H1 (cell line): ENCODE measurements at regions not wholly inside any gene's neighbourhood (a gene's known extent, or its start where the extent isn't known, plus 50 kb on each side); places are given as distances from the start of the nearest gene placed in this dataset.

Experiments
- CTCF ChIA-PET: fragments of 300-600 bp; sonication (Branson Sonifier 250); formaldehyde crosslinking; loops from one replicate; lab custom pipeline; 2021; ENCODE audit not compliant: partially characterized antibody; lab: Charles Lee
- POLR2A ChIA-PET: fragments of 300-600 bp; sonication (Branson Sonifier 250); formaldehyde crosslinking; loops from one replicate; lab custom pipeline; 2021; ENCODE audit warnings: inconsistent platforms; ENCODE audit not compliant: partially characterized antibody; lab: Charles Lee
- DNase-seq, 2 experiments: peaks; one replicate each; pipeline versions ENCODE4 v3.0.0 to v3.0.0-alpha.2; 2010 to 2022; ENCODE audit warnings: low spot score in 2 of 2, low read depth in 1 of 2, mixed read lengths in 1 of 2
- FAIRE-seq: peaks from 2 replicates; lab custom pipeline; 2011; peaks lifted over from hg19 to GRCh38; lab: Jason Lieb, UNC
- H2AFZ ChIP-seq: 2 replicates; pipeline ENCODE4 v1.8.1; 2012; ENCODE audit warnings: low read length, inconsistent platforms
- H2AK5ac ChIP-seq: 2 replicates; pipeline ENCODE4 v1.6.1; 2013; ENCODE audit warnings: low read depth, low read length
- H2BK120ac ChIP-seq: replicated peaks from 2 replicates; pipeline ENCODE3; 2013; ENCODE audit warnings: low read depth, low read length, inconsistent platforms
- H2BK12ac ChIP-seq: 2 replicates; pipeline ENCODE4 v1.6.1; 2013; ENCODE audit warnings: low read depth, low read length
- H2BK15ac ChIP-seq: 2 replicates; pipeline ENCODE4 v1.6.1; 2013; ENCODE audit warnings: low read length
- H2BK20ac ChIP-seq: 2 replicates; pipeline ENCODE4 v1.6.1; 2013; ENCODE audit warnings: low read length
- H2BK5ac ChIP-seq: 2 replicates; pipeline ENCODE4 v1.6.1; 2013; ENCODE audit warnings: low read depth, low read length
- H3K14ac ChIP-seq: 2 replicates; pipeline ENCODE4 v1.6.1; 2013; ENCODE audit warnings: inconsistent platforms; ENCODE audit not compliant: insufficient read length
- H3K18ac ChIP-seq: 2 replicates; pipeline ENCODE4 v1.6.1; 2013; ENCODE audit warnings: low read length; ENCODE audit errors: extremely low read depth
- H3K23ac ChIP-seq: 2 replicates; pipeline ENCODE4 v1.6.1; 2013; ENCODE audit warnings: inconsistent platforms; ENCODE audit not compliant: insufficient read length
- H3K23me2 ChIP-seq: 2 replicates; pipeline ENCODE4 v1.6.1; 2013; ENCODE audit warnings: low read depth, low read length
- H3K27ac ChIP-seq: 2 replicates; pipeline ENCODE4 v1.6.1; 2011; ENCODE audit warnings: low read depth, low read length, inconsistent platforms
- H3K27me3 ChIP-seq, 4 experiments: replicated peaks in 1 of 4; 1 replicate in 1 of 4; 2 replicates in 3 of 4; pipeline versions ENCODE4 v1.6.1 to v1.8.1; 2011 to 2013; ENCODE audit warnings: low read length in 3 of 4, mild to moderate bottlenecking in 3 of 4, inconsistent platforms in 2 of 4, mixed read lengths in 2 of 4, moderate library complexity in 1 of 4; ENCODE audit not compliant: control insufficient read depth in 3 of 4, insufficient read depth in 3 of 4; ENCODE audit errors: extremely low read depth in 1 of 4
- H3K36me3 ChIP-seq, 4 experiments: 2 replicates each; pipeline versions ENCODE4 v1.6.1 to v1.8.1; 2011 to 2013; ENCODE audit warnings: mild to moderate bottlenecking in 4 of 4, low read length in 3 of 4, moderate library complexity in 2 of 4, control low read depth in 1 of 4, inconsistent platforms in 1 of 4; ENCODE audit not compliant: insufficient read depth in 4 of 4, control insufficient read depth in 2 of 4
- H3K4ac ChIP-seq: replicated peaks from 2 replicates; pipeline ENCODE3; 2013; ENCODE audit warnings: low read length, low read depth, mixed read lengths, inconsistent platforms; ENCODE audit not compliant: insufficient read length
- H3K4me1 ChIP-seq, 4 experiments: replicated peaks in 1 of 4; 1 replicate in 1 of 4; 2 replicates in 3 of 4; pipeline versions ENCODE4 v1.6.1 to v1.8.1; 2011 to 2013; ENCODE audit warnings: low read length in 3 of 4, inconsistent platforms in 2 of 4, mixed read lengths in 1 of 4; ENCODE audit not compliant: insufficient read depth in 4 of 4, control insufficient read depth in 3 of 4
- H3K4me2 ChIP-seq, 2 experiments: 2 replicates each; pipeline versions ENCODE4 v1.6.1 to v1.8.1; 2011 to 2013; ENCODE audit warnings: low read depth in 2 of 2, low read length in 2 of 2, control low read depth in 1 of 2, inconsistent platforms in 1 of 2, mild to moderate bottlenecking in 1 of 2; ENCODE audit not compliant: insufficient read depth in 1 of 2
- H3K4me3 ChIP-seq, 4 experiments: fragments of 200-600, 300-600 bp in 1 of 4; sonication (generic), shearing (Covaris generic), sonication (Bioruptor Twin) in 1 of 4; 2 replicates each; pipeline versions ENCODE4 v1.5.1 to v1.8.1; 2011 to 2016; ENCODE audit warnings: low read length in 4 of 4, low read depth in 3 of 4, control low read depth in 2 of 4, inconsistent platforms in 2 of 4, mild to moderate bottlenecking in 2 of 4, mixed read lengths in 1 of 4, moderate library complexity in 1 of 4; ENCODE audit not compliant: insufficient read depth in 2 of 4; ENCODE audit errors: extremely low read depth in 1 of 4
- H3K56ac ChIP-seq: replicated peaks from 2 replicates; pipeline ENCODE3; 2013; ENCODE audit warnings: low read depth, mild to moderate bottlenecking, mixed read lengths, low read length, inconsistent platforms; ENCODE audit not compliant: insufficient read length
- H3K79me1 ChIP-seq: 2 replicates; pipeline ENCODE4 v1.6.1; 2013; ENCODE audit warnings: low read depth, low read length, control low read depth
- H3K79me2 ChIP-seq, 2 experiments: 2 replicates each; pipeline versions ENCODE4 v1.6.1 to v1.8.1; 2012 to 2013; ENCODE audit warnings: low read length in 2 of 2, mild to moderate bottlenecking in 2 of 2, inconsistent platforms in 1 of 2; ENCODE audit not compliant: insufficient read depth in 2 of 2, control insufficient read depth in 1 of 2
- H3K9ac ChIP-seq, 4 experiments: replicated peaks in 1 of 4; 1 replicate in 1 of 4; 2 replicates in 3 of 4; pipeline versions ENCODE4 v1.6.1 to v1.8.1; 2011 to 2013; ENCODE audit warnings: low read depth in 3 of 4, low read length in 3 of 4, control low read depth in 2 of 4, mild to moderate bottlenecking in 2 of 4, moderate library complexity in 2 of 4, inconsistent platforms in 1 of 4; ENCODE audit errors: extremely low read depth in 1 of 4
- H3K9me3 ChIP-seq, 2 experiments: 2 replicates each; pipeline versions ENCODE4 v1.6.1 to v1.8.1; 2012 to 2013; ENCODE audit warnings: mild to moderate bottlenecking in 2 of 2, moderate library complexity in 2 of 2, control low read depth in 1 of 2, inconsistent platforms in 1 of 2, low read depth in 1 of 2, low read length in 1 of 2, mixed read lengths in 1 of 2; ENCODE audit not compliant: insufficient read depth in 2 of 2
- H4K20me1 ChIP-seq, 2 experiments: replicated peaks in 1 of 2; 2 replicates each; pipeline versions ENCODE3 to v1.8.1; 2011 to 2013; ENCODE audit warnings: inconsistent platforms in 2 of 2, low read length in 2 of 2, mild to moderate bottlenecking in 1 of 2; ENCODE audit not compliant: insufficient read depth in 2 of 2, control insufficient read depth in 1 of 2
- H4K5ac ChIP-seq: 2 replicates; pipeline ENCODE4 v1.6.1; 2013; ENCODE audit warnings: low read length, low read depth, mixed read lengths, inconsistent platforms; ENCODE audit not compliant: insufficient read length
- H4K8ac ChIP-seq: 2 replicates; pipeline ENCODE4 v1.8.0; 2013; ENCODE audit warnings: mild to moderate bottlenecking, moderate library complexity, low read length, inconsistent platforms; ENCODE audit not compliant: insufficient read depth; ENCODE audit errors: extremely low read depth
- H4K91ac ChIP-seq: replicated peaks from 2 replicates; pipeline ENCODE3; 2013; ENCODE audit warnings: low read length, mixed read lengths, inconsistent platforms; ENCODE audit not compliant: insufficient read length
- BACH1 ChIP-seq: IDR thresholded peaks from 2 replicates; pipeline ENCODE4 v1.6.1; 2012; ENCODE audit warnings: low read length, improper control_type of control experiment
- CBX5 ChIP-seq: fragments of 300-800, 300-1000 bp; sonication (generic); IDR thresholded peaks from 2 replicates; pipeline ENCODE4 v1.7.1; 2016; ENCODE audit warnings: antibody characterized with exemption, low read length, low read depth
- CEBPB ChIP-seq: IDR thresholded peaks from 2 replicates; pipeline ENCODE4 v1.6.1; 2012; ENCODE audit warnings: low read depth, low read length
- EGR1 ChIP-seq: IDR thresholded peaks from 2 replicates; pipeline ENCODE4 v1.6.1; 2011; ENCODE audit warnings: low read depth, low read length, borderline replicate concordance
- EZH2 ChIP-seq: fragments of 200-600 bp; sonication (generic); IDR thresholded peaks from 2 replicates; pipeline ENCODE4 v1.7.1; 2012; ENCODE audit warnings: low read depth, mild to moderate bottlenecking, moderate library complexity, low read length, inconsistent platforms; ENCODE audit not compliant: severe bottlenecking
- FOSL1 ChIP-seq: IDR thresholded peaks from 2 replicates; pipeline ENCODE4 v1.6.1; 2011; ENCODE audit warnings: mild to moderate bottlenecking, low read depth, low read length, moderate library complexity; ENCODE audit not compliant: insufficient read depth
- GABPA ChIP-seq: IDR thresholded peaks from 2 replicates; pipeline ENCODE4 v1.6.1; 2011; ENCODE audit warnings: mild to moderate bottlenecking, low read length, moderate library complexity, borderline replicate concordance; ENCODE audit not compliant: insufficient read depth
- HDAC6 ChIP-seq: IDR thresholded peaks from one replicate; pipeline ENCODE4 v1.7.1; 2012; ENCODE audit warnings: low read depth, mild to moderate bottlenecking, inconsistent platforms, low read length, moderate library complexity
- RAD21 ChIP-seq, 2 experiments: IDR thresholded peaks in 1 of 2; conservative IDR thresholded peaks in 1 of 2; 2 replicates each; pipeline ENCODE4 v1.6.1; 2011; ENCODE audit warnings: low read depth in 2 of 2, low read length in 2 of 2, improper control_type of control experiment in 1 of 2, inconsistent platforms in 1 of 2, mild to moderate bottlenecking in 1 of 2, moderate library complexity in 1 of 2
- SIX5 ChIP-seq: IDR thresholded peaks from 2 replicates; pipeline ENCODE4 v1.6.1; 2011; ENCODE audit warnings: mild to moderate bottlenecking, low read depth, low read length
- SP1 ChIP-seq: IDR thresholded peaks from 2 replicates; pipeline ENCODE4 v1.6.1; 2011; ENCODE audit warnings: low read depth, low read length
- SRF ChIP-seq: IDR thresholded peaks from 2 replicates; pipeline ENCODE4 v1.6.1; 2011; ENCODE audit warnings: mild to moderate bottlenecking, low read depth, low read length, moderate library complexity
- TCF12 ChIP-seq: IDR thresholded peaks from 2 replicates; pipeline ENCODE4 v1.6.1; 2011; ENCODE audit warnings: low read depth, mild to moderate bottlenecking, low read length
- YY1 ChIP-seq: IDR thresholded peaks from 2 replicates; pipeline ENCODE4 v1.6.1; 2011; ENCODE audit warnings: low read depth, mild to moderate bottlenecking, low read length
- ZNF274 ChIP-seq: IDR thresholded peaks from 2 replicates; pipeline ENCODE4 v1.7.0; 2012; ENCODE audit warnings: low read length, borderline replicate concordance; ENCODE audit errors: extremely low read depth
- WGBS, 2 experiments: shearing (Covaris generic) in 1 of 2; methylation state at CpG; one replicate each; pipeline versions ENCODE4 v1.1.6 to v1.1.7; 2013 to 2015; ENCODE audit warnings: low lambda C conversion rate in 2 of 2, mixed read lengths in 2 of 2, inconsistent platforms in 1 of 2, low coverage in 1 of 2, missing lambda C conversion rate in 1 of 2; ENCODE audit not compliant: insufficient replicate concordance in 2 of 2, insufficient coverage in 1 of 2, insufficient read length in 1 of 2; ENCODE audit errors: extremely low coverage in 1 of 2, missing lambda C conversion rate in 1 of 2; 5-methylcytosine and 5-hydroxymethylcytosine counted together

GRCh38 chr1:63087966-63088365, 234.4 kb upstream of the FOXD3 start:
- CTCF ChIA-PET: interaction anchor here (0.5 to 4.4 kb wide), 9 partner anchors 9 to 358 kb away, joined by 3 to 17 read pairs (median 6); no protein-coding TSS in a partner anchor
- WGBS, 2 experiments: 35% methylated on average over 10 of the region's 10 CpGs; no CpG with 5 or more reads in 1 of the 2 experiments
- TF ChIP-seq CEBPB: no peak
- peak; percentile 45 to 47; a peak in 3 of 4 replicates for TF ChIP-seq RAD21 (IDR thresholded peaks at IDR 0.05 in 1 of 2, conservative IDR thresholded peaks at IDR 0.05 in 1 of 2; ENCODE audit: low read depth in 2 of 2, low read length in 2 of 2)
- TF ChIP-seq EGR1: no peak
- no peak for TF ChIP-seq BACH1
- TF ChIP-seq SIX5: no peak
- TF ChIP-seq SRF: no peak
- TF ChIP-seq EZH2: no peak
- TF ChIP-seq CBX5: no peak
- TF ChIP-seq FOSL1: no peak
- no peak for TF ChIP-seq HDAC6
- TF ChIP-seq SP1: no peak
- TF ChIP-seq TCF12: no peak
- TF ChIP-seq ZNF274: no peak
- no peak for TF ChIP-seq GABPA
- TF ChIP-seq YY1: peak; percentile 87

More at GRCh38 chr1:63087966-63088365, 234.4 kb upstream of the FOXD3 start:
- H3K36me3 ChIP-seq: no peaks in the 10 kb centered on the region
- H2BK120ac ChIP-seq: no peak overlapping the region
- no peaks in the 10 kb centered on the region; a peak in 1 of 7 replicates for H3K27me3 ChIP-seq
- H3K79me2 ChIP-seq: no peaks in the 10 kb centered on the region
- H3K4me1 ChIP-seq: peaks cover 0 to 3% (median 1%) of the 10 kb centered on the region in 4 experiments; a peak in 2 of 7 replicates
- H3K14ac ChIP-seq: no peak overlapping the region
- H3K23ac ChIP-seq: no peak overlapping the region
- POLR2A ChIA-PET: no interaction called here
- H2AFZ ChIP-seq: peak overlapping the region; percentile 77; the same call in 1 of the 2 replicates
- H3K4me2 ChIP-seq: no peak overlapping the region; a peak in 1 of 4 replicates
- H2BK5ac ChIP-seq: no peak overlapping the region
- H3K56ac ChIP-seq: no peak overlapping the region
- no peak overlapping the region for H3K9ac ChIP-seq
- H4K5ac ChIP-seq: no peak overlapping the region
- no peak overlapping the region for H3K4me3 ChIP-seq
- no peak overlapping the region for H3K4ac ChIP-seq
- no peak overlapping the region for H2BK20ac ChIP-seq
- H4K8ac ChIP-seq: peak overlapping the region; percentile 79
- no peak overlapping the region for H4K91ac ChIP-seq
- no peak overlapping the region for H3K27ac ChIP-seq
- H2BK12ac ChIP-seq: no peak overlapping the region
- H2BK15ac ChIP-seq: no peak overlapping the region
- H4K20me1 ChIP-seq: no peaks in the 10 kb centered on the region
- no peak overlapping the region for H3K18ac ChIP-seq
- H3K79me1 ChIP-seq: no peaks in the 10 kb centered on the region
- peak; percentile 99 for FAIRE-seq
- no peaks in the 10 kb centered on the region for H3K9me3 ChIP-seq
- no peaks in the 10 kb centered on the region for H3K23me2 ChIP-seq
- no peak overlapping the region for H2AK5ac ChIP-seq
- peak in 1 of 2 experiments; percentile 65 for DNase-seq
